ENCODE measurements at regions not wholly inside any gene's neighbourhood (a gene's known extent, or its start where the extent isn't known, plus 50 kb on each side); places are given as distances from the start of the nearest gene placed in this dataset.

- no peak for TF ChIP-seq MBD1 (CRISPR knock-in tag; IDR thresholded peaks at IDR 0.05)
- peak in 1 of 2 experiments; percentile 22 for TF ChIP-seq AFF1 (IDR thresholded peaks at IDR 0.05; ENCODE audit: low read depth in 1 of 2, partially characterized antibody in 2 of 2)
- TF ChIP-seq CTBP1 (IDR thresholded peaks at IDR 0.05; ENCODE audit: borderline replicate concordance), result 0 out of 2 replicates have a peak, but pooled peaks have one; percentile 15
- no peak; the same call in 1 of the 2 replicates for TF ChIP-seq SMAD4 (CRISPR knock-in tag; conservative IDR thresholded peaks at IDR 0.05)
- TF ChIP-seq IRF1 (CRISPR knock-in tag; IDR thresholded peaks at IDR 0.05; ENCODE audit: borderline replicate concordance), result no peak
- TF ChIP-seq MEF2A (IDR thresholded peaks at IDR 0.05; ENCODE audit: control insufficient read depth, low read depth, low read length), result no peak
- TF ChIP-seq USF2 (CRISPR knock-in tag; IDR thresholded peaks at IDR 0.05), result no peak
- no peak for TF ChIP-seq SRSF1 (IDR thresholded peaks at IDR 0.05; ENCODE audit: low read depth, low read length)
- no peak for TF ChIP-seq ZNF274 (IDR thresholded peaks at IDR 0.05; ENCODE audit: borderline replicate concordance, low read depth, low read length)
- no peak for TF ChIP-seq ETS1 (conservative IDR thresholded peaks at IDR 0.05; ENCODE audit: control insufficient read depth, low read depth, low read length)
- TF ChIP-seq CHD1 (IDR thresholded peaks at IDR 0.05; ENCODE audit: low read length), result no peak
- no peak; the same call in 1 of the 2 replicates for TF ChIP-seq ZNF263 (CRISPR knock-in tag; IDR thresholded peaks at IDR 0.05; ENCODE audit: borderline replicate concordance)
- TF ChIP-seq EP400 (IDR thresholded peaks at IDR 0.05), result no peak
- TF ChIP-seq SPI1 (IDR thresholded peaks at IDR 0.05; ENCODE audit: borderline replicate concordance, low read depth, low read length), result no peak
- no peak for TF ChIP-seq ZC3H11A (IDR thresholded peaks at IDR 0.05; ENCODE audit: low read depth, low read length)
- TF ChIP-seq MEIS2 (IDR thresholded peaks at IDR 0.05; ENCODE audit: partially characterized antibody), result peak; percentile 17
- TF ChIP-seq HOMEZ (CRISPR knock-in tag; IDR thresholded peaks at IDR 0.05), result no peak
These were observed 166.2 kb downstream of the TOMM20 start (continued) for GRCh38 chr1:234962340-234962989.

Data from K562 (cell line).